GM19043 (cell line): ENCODE measurements at regions not wholly inside any gene's neighbourhood (a gene's known extent, or its start where the extent isn't known, plus 50 kb on each side); places are given as distances from the start of the nearest gene placed in this dataset.

ENCODE experiments used
- ATAC-seq: cut with Tn5 transposase; IDR thresholded peaks from one replicate; pipeline ENCODE4 v1.9.1; 2021; ENCODE audit warnings: low read depth; ENCODE audit not compliant: unreplicated experiment

GRCh38 chr22:48843640-48844039 is 984.0 kb downstream of the BRD1 start:
- no peak for ATAC-seq

GRCh38 chr22:48842976-48843375 is 984.7 kb downstream of the BRD1 start:
- no peak for ATAC-seq

- no peak for ATAC-seq
These were observed 985.1 kb downstream of the BRD1 start for GRCh38 chr22:48842583-48842945.

GRCh38 chr22:48841881-48842582 is 985.6 kb downstream of the BRD1 start:
- no peak for ATAC-seq

- ATAC-seq, result no peak
These were observed 987.3 kb downstream of the BRD1 start for GRCh38 chr22:48840112-48840949.

- no peak for ATAC-seq
These were observed 988.6 kb downstream of the BRD1 start for GRCh38 chr22:48838846-48839730.

- no peak for ATAC-seq
These were observed 989.3 kb downstream of the BRD1 start for GRCh38 chr22:48838376-48838775.

GRCh38 chr22:48837341-48837935 is 990.2 kb downstream of the BRD1 start:
- no peak for ATAC-seq

- ATAC-seq, result no peak
These were observed 990.9 kb downstream of the BRD1 start for GRCh38 chr22:48836673-48837340.

GRCh38 chr22:48835857-48836672 is 991.6 kb downstream of the BRD1 start:
- no peak for ATAC-seq

GRCh38 chr22:48835364-48835763 is 992.3 kb downstream of the BRD1 start:
- no peak for ATAC-seq

- ATAC-seq, result no peak
These were observed 993.3 kb downstream of the BRD1 start for GRCh38 chr22:48834404-48834803.

GRCh38 chr22:48832592-48832991 is 995.1 kb downstream of the BRD1 start:
- ATAC-seq, result no peak

GRCh38 chr22:48829908-48830307 is 997.8 kb downstream of the BRD1 start:
- no peak for ATAC-seq

GRCh38 chr22:48828688-48829087 is 999.0 kb downstream of the BRD1 start:
- no peak for ATAC-seq

- ATAC-seq, result no peak
These were observed 999.6 kb downstream of the BRD1 start for GRCh38 chr22:48827904-48828555.

- no peak for ATAC-seq
These were observed 1000.3 kb downstream of the BRD1 start for GRCh38 chr22:48827268-48827846.

GRCh38 chr22:48826546-48826945 is 1001.1 kb downstream of the BRD1 start:
- ATAC-seq, result no peak
